ENCODE measurements at regions not wholly inside any gene's neighbourhood (a gene's known extent, or its start where the extent isn't known, plus 50 kb on each side); places are given as distances from the start of the nearest gene placed in this dataset.
"Not testable (repeated sequence)": the region's sequence is repeated elsewhere in the genome, so short reads cannot be mapped to it uniquely, and the experiment has no call there.

DNA sequence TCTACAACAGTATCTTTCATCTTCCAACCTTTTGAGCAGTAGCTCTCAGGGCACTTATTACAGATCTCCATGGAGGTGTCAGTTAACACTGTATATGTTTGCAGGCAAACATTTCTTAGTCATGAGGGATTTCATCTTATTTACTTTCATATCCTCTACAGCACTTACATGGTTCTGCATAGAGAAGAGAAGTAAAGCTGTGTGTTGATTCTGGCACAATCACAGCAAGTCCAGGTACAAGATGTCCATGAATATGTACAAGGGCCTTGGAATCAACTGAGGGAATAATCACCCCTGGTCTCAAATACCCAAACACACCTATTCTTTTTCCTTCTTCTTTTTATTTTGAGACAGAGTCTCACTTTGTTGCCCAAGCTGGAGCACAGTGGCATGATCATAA lies 142.0 kb upstream of the TRPM3 start:
- H3K36me3 ChIP-seq: no peaks in the 10 kb centered on the region
- no peak overlapping the region for H3K4me3 ChIP-seq
- peak; percentile 12 for DNase-seq (ENCODE audit: low spot score)
- H3K9me3 ChIP-seq: no peaks in the 10 kb centered on the region
- no peaks in the 10 kb centered on the region for H3K27me3 ChIP-seq (replicated peaks; ENCODE audit: insufficient read depth)
- H3K4me1 ChIP-seq (replicated peaks): no peaks in the 10 kb centered on the region
- intact Hi-C loops (cut with DNase I): no loop called here
- TF ChIP-seq POLR2AphosphoS5 (IDR thresholded peaks at IDR 0.05): peak; percentile 55
- TF ChIP-seq POLR2A (IDR thresholded peaks at IDR 0.05): no peak
- TF ChIP-seq, protein P1, sequence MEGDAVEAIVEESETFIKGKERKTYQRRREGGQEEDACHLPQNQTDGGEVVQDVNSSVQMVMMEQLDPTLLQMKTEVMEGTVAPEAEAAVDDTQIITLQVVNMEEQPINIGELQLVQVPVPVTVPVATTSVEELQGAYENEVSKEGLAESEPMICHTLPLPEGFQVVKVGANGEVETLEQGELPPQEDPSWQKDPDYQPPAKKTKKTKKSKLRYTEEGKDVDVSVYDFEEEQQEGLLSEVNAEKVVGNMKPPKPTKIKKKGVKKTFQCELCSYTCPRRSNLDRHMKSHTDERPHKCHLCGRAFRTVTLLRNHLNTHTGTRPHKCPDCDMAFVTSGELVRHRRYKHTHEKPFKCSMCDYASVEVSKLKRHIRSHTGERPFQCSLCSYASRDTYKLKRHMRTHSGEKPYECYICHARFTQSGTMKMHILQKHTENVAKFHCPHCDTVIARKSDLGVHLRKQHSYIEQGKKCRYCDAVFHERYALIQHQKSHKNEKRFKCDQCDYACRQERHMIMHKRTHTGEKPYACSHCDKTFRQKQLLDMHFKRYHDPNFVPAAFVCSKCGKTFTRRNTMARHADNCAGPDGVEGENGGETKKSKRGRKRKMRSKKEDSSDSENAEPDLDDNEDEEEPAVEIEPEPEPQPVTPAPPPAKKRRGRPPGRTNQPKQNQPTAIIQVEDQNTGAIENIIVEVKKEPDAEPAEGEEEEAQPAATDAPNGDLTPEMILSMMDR (IDR thresholded peaks at IDR 0.05): no peak
- no peak overlapping the region for H3K27ac ChIP-seq

DNA sequence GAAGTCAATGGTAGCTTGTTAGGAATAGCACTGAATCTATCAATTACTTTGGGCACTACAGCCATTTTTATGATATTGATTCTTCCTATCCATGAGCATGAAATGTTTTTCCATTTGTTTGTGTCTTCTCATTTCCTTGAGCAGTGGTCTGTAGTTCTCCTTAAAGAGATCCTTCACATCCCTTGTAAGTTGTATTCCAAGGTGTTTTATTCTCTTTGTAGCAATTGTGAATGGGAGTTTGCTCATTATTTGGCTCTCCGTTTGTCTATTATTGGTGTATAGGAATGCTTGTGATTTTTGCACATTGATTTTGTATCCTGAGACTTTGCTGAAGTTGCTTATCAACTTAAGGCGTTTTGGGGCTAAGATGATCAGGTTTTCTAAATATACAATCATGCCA lies 139.0 kb upstream of the TRPM3 start:
- WGBS: 88% methylated on average over 2 of the region's 2 CpGs

DNA sequence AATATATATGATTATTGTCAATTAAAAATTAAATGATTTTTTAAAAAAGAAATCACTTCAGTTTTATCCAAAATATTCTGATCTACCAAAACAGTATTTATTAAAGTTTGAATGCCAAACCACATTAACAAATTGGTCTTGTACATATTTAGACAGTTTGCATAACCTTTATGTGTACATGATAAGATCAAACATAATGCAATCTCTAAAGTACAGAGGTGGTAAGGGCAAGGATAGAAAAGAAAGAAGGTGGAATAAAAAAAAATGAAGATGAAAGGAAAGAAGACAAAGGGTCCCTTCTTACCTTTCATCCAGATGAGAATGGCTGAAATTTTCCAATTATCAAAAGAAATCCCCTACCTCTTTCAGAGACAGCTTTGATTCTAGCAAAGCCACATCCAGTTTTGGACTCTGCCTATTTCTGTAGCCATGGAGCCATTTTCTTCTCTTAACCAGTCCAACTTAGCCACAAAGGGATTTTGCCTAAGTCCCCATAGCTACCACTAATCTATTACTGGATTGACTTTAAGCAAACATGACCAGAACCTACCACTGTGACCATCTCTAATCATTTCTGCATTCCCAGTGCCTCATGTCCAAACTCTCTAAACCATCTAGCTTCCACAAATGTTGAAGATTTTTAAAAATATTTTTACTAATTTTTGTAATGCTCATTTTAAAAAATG lies 133.3 kb upstream of the TRPM3 start:
- TF ChIP-seq POLR2AphosphoS5 (IDR thresholded peaks at IDR 0.05) (no peak), POLR2A (IDR thresholded peaks at IDR 0.05) (no peak)
- TF ChIP-seq, protein P1 (IDR thresholded peaks at IDR 0.05): no peak

More for the DNA sequence above, 139.0 kb upstream of the TRPM3 start:
- H3K4me3 ChIP-seq; H3K4me1 ChIP-seq (replicated peaks); H3K36me3 ChIP-seq; H3K9me3 ChIP-seq; H3K27me3 ChIP-seq (replicated peaks; ENCODE audit: insufficient read depth); intact Hi-C loops (cut with DNase I); H3K27ac ChIP-seq; DNase-seq (ENCODE audit: low spot score): not testable (repeated sequence)

DNA sequence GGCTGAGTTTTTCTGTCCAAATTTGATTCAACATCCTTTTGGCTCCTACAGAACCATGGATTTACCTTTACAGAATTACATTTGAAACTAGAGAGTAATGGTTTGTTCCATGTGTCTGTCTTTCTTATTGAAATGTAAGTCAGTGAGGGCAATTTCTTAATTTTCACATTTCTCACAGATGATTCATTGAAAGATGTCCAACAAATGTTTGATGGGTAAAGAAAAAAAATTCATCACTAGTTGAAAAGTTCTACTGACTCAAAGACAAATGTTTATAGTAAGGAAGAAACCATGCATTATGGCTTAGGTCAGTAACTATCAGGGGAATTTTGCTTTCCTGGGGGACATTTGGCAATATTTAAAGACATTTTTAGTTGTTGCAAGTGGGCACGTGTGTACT lies 131.6 kb upstream of the TRPM3 start:
- Histone ChIP-seq H3K4me3 (no peak overlapping the region), H3K36me3 (no peaks in the 10 kb centered on the region), H3K4me1 (replicated peaks) (no peaks in the 10 kb centered on the region), H3K27ac (no peak overlapping the region), H3K9me3 (no peaks in the 10 kb centered on the region), H3K27me3 (replicated peaks; ENCODE audit: insufficient read depth) (no peaks in the 10 kb centered on the region)
- TF ChIP-seq, protein P1 (IDR thresholded peaks at IDR 0.05): no peak
- TF ChIP-seq POLR2A (IDR thresholded peaks at IDR 0.05): no peak
- DNase-seq (ENCODE audit: low spot score): no peak
- WGBS: 86% methylated on average over 1 of the region's 1 CpG
- intact Hi-C loops (cut with DNase I): no loop called here

More for the DNA sequence above, 133.3 kb upstream of the TRPM3 start:
- Histone ChIP-seq H3K27ac (no peak overlapping the region), H3K4me3 (no peak overlapping the region), H3K27me3 (replicated peaks; ENCODE audit: insufficient read depth) (no peaks in the 10 kb centered on the region), H3K4me1 (replicated peaks) (no peaks in the 10 kb centered on the region), H3K36me3 (no peaks in the 10 kb centered on the region), H3K9me3 (no peaks in the 10 kb centered on the region)
- DNase-seq (ENCODE audit: low spot score): no peak
- intact Hi-C loops (cut with DNase I): no loop called here

DNA sequence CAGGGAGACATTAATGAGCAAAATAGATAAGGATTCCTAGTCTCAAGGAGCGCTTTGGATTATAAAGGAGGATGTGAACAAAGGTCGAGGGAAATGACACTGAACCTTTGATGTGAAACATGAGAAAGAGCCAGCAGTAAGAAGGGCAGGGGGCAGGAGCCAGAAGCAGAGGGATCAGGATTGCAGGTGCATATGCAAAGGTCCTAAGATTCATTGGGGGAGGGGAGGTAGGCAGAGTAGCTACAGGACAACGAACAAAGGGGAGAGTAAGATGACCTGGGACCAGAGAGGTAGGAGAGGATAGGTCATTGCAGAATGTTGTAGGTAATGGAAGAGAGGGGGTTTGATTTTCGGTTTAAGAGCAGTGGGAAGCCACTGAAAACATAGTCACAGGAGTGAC lies 129.2 kb upstream of the TRPM3 start:
- intact Hi-C loops (cut with DNase I): loop anchor here (1.0 to 2.0 kb wide), 2 partner anchors 326 to 610 kb away; no protein-coding TSS in a partner anchor
- H3K27ac ChIP-seq: no peak overlapping the region
- TF ChIP-seq POLR2A (IDR thresholded peaks at IDR 0.05): no peak
- no peak for TF ChIP-seq POLR2AphosphoS5 (IDR thresholded peaks at IDR 0.05)
- 61% methylated on average over 4 of the region's 4 CpGs for WGBS
- H3K4me3 ChIP-seq: no peak overlapping the region
- H3K4me1 ChIP-seq (replicated peaks): no peaks in the 10 kb centered on the region
- no peaks in the 10 kb centered on the region for H3K36me3 ChIP-seq
- H3K9me3 ChIP-seq: no peaks in the 10 kb centered on the region
- no peak for DNase-seq (ENCODE audit: low spot score)
- no peaks in the 10 kb centered on the region for H3K27me3 ChIP-seq (replicated peaks; ENCODE audit: insufficient read depth)

DNA sequence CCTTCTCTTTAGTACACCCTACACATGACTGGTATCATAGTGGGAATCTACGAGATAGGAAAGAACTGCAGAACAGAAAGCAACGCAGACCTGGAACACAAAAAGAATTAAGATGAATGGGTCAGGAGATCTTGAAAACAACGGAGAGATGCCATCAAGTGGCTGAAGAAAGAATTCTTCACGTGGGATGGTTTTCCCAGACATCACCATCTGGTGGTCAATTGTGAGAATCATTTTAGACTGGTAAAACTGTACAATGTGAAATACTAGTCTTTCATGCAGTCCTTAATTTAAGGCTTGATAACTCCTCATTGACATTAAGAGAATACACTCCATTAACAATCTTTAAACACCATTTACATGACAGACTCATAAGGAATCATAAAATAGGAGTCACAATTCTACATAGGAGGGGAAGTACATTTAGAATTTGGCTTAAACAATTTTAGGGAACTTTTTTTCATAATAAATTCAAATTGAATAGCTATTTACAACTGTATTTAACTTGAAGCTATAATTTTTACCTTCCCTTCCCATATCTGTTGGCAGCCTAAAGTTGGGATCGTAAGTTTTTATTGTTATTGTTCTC lies 128.4 kb upstream of the TRPM3 start:
- peak; percentile 31 for DNase-seq (ENCODE audit: low spot score)
- intact Hi-C loops (cut with DNase I): loop anchor here (1.0 to 2.0 kb wide), 2 partner anchors 325 to 610 kb away; no protein-coding TSS in a partner anchor
- Histone ChIP-seq H3K27ac (no peak overlapping the region), H3K4me3 (no peak overlapping the region), H3K36me3 (no peaks in the 10 kb centered on the region), H3K9me3 (no peaks in the 10 kb centered on the region), H3K4me1 (replicated peaks) (no peaks in the 10 kb centered on the region), H3K27me3 (replicated peaks; ENCODE audit: insufficient read depth) (no peaks in the 10 kb centered on the region)
- 12% methylated on average over 5 of the region's 5 CpGs for WGBS
- TF ChIP-seq POLR2AphosphoS5 (IDR thresholded peaks at IDR 0.05) (peak; percentile 59), POLR2A (IDR thresholded peaks at IDR 0.05) (no peak)
- TF ChIP-seq, protein P1 (IDR thresholded peaks at IDR 0.05): peak; percentile 67 to 84 (median 78)
